PFSK-1 (cell line): ENCODE measurements at regions not wholly inside any gene's neighbourhood (a gene's known extent, or its start where the extent isn't known, plus 50 kb on each side); places are given as distances from the start of the nearest gene placed in this dataset.

ENCODE experiments used
- FOXP2 ChIP-seq: optimal IDR thresholded peaks from 2 replicates; pipeline ENCODE3; 2011; ENCODE audit warnings: borderline replicate concordance, control low read depth, inconsistent platforms; ENCODE audit not compliant: insufficient read depth; ENCODE audit errors: extremely low read length, extremely low read depth
- POLR2AphosphoS5 ChIP-seq: IDR thresholded peaks from 2 replicates; pipeline ENCODE4 v1.6.1; 2012; ENCODE audit warnings: low read depth, mild to moderate bottlenecking, control low read depth, low read length, moderate library complexity
- REST ChIP-seq, 2 experiments: IDR thresholded peaks; 2 replicates each; pipeline versions ENCODE4 v1.6.1 to v1.8.0; 2011 to 2012; ENCODE audit warnings: low read depth in 2 of 2, low read length in 2 of 2, control low read depth in 1 of 2, inconsistent platforms in 1 of 2, mild to moderate bottlenecking in 1 of 2, moderate library complexity in 1 of 2; ENCODE audit not compliant: insufficient read depth in 1 of 2
- SIN3A ChIP-seq: IDR thresholded peaks from 2 replicates; pipeline ENCODE4 v1.6.1; 2012; ENCODE audit warnings: mild to moderate bottlenecking, low read length, moderate library complexity, borderline replicate concordance; ENCODE audit not compliant: insufficient read depth
- TAF1 ChIP-seq: IDR thresholded peaks from 2 replicates; pipeline ENCODE4 v1.6.1; 2012; ENCODE audit warnings: low read length, control low read depth, borderline replicate concordance; ENCODE audit not compliant: insufficient read depth

- TF ChIP-seq POLR2AphosphoS5 (no peak), REST (IDR thresholded peaks at IDR 0.05; ENCODE audit: insufficient read depth in 1 of 2, low read depth in 2 of 2, low read length in 2 of 2) (no peak), SIN3A (no peak), TAF1 (no peak), FOXP2 (no peak)
Observed at GRCh38 chr2:60163691-60164090, 389.8 kb downstream of the BCL11A start.

GRCh38 chr2:60159519-60159918 is 393.9 kb downstream of the BCL11A start:
- TF ChIP-seq REST (IDR thresholded peaks at IDR 0.05; ENCODE audit: insufficient read depth in 1 of 2, low read depth in 2 of 2, low read length in 2 of 2) = no peak
- no peak for TF ChIP-seq TAF1
- no peak for TF ChIP-seq SIN3A
- no peak for TF ChIP-seq FOXP2
- no peak for TF ChIP-seq POLR2AphosphoS5

- TF ChIP-seq TAF1 (no peak), REST (IDR thresholded peaks at IDR 0.05; ENCODE audit: insufficient read depth in 1 of 2, low read depth in 2 of 2, low read length in 2 of 2) (no peak), FOXP2 (no peak), SIN3A (no peak), POLR2AphosphoS5 (no peak)
Observed at GRCh38 chr2:60158262-60158661, 395.2 kb downstream of the BCL11A start.

GRCh38 chr2:60157283-60157682 is 396.2 kb downstream of the BCL11A start:
- TF ChIP-seq TAF1 (no peak), REST (IDR thresholded peaks at IDR 0.05; ENCODE audit: insufficient read depth in 1 of 2, low read depth in 2 of 2, low read length in 2 of 2) (no peak), SIN3A (no peak), POLR2AphosphoS5 (no peak), FOXP2 (no peak)

- TF ChIP-seq REST (IDR thresholded peaks at IDR 0.05; ENCODE audit: insufficient read depth in 1 of 2, low read depth in 2 of 2, low read length in 2 of 2) (no peak), POLR2AphosphoS5 (no peak), TAF1 (no peak), SIN3A (no peak), FOXP2 (no peak)
Observed at GRCh38 chr2:60154142-60154541, 399.3 kb downstream of the BCL11A start.
